GM19452 (cell line): ENCODE measurements at regions not wholly inside any gene's neighbourhood (a gene's known extent, or its start where the extent isn't known, plus 50 kb on each side); places are given as distances from the start of the nearest gene placed in this dataset.
"Not testable (repeated sequence)": the region's sequence is repeated elsewhere in the genome, so short reads cannot be mapped to it uniquely, and the experiment has no call there.

Source experiments
- ATAC-seq: cut with Tn5 transposase; IDR thresholded peaks from one replicate; pipeline ENCODE4 v1.9.1; 2021; ENCODE audit not compliant: unreplicated experiment

- no peak for ATAC-seq
Observed at GRCh38 chr6:97347111-97347510, 64.1 kb upstream of the MMS22L start.

- no peak for ATAC-seq
Observed at GRCh38 chr6:97361286-97361685, 78.3 kb upstream of the MMS22L start.

- ATAC-seq, result no peak
Observed at GRCh38 chr6:97364327-97364726, 81.3 kb upstream of the MMS22L start.

GRCh38 chr6:97382071-97382470, 99.1 kb upstream of the MMS22L start:
- not testable (repeated sequence) for ATAC-seq

- no peak for ATAC-seq
Observed at GRCh38 chr6:97392735-97393134, 109.7 kb upstream of the MMS22L start.

GRCh38 chr6:97394160-97394748, 111.2 kb upstream of the MMS22L start:
- ATAC-seq, result peak; percentile 91

- ATAC-seq, result no peak
Observed at GRCh38 chr6:97396880-97397279, 113.9 kb upstream of the MMS22L start.

GRCh38 chr6:97399208-97399607, 116.2 kb upstream of the MMS22L start:
- no peak for ATAC-seq

GRCh38 chr6:97401533-97401932, 118.5 kb upstream of the MMS22L start:
- ATAC-seq, result no peak

- no peak for ATAC-seq
Observed at GRCh38 chr6:97405818-97406409, 122.9 kb upstream of the MMS22L start.

- no peak for ATAC-seq
Observed at GRCh38 chr6:97406633-97407032, 123.6 kb upstream of the MMS22L start.

GRCh38 chr6:97411610-97412009, 128.6 kb upstream of the MMS22L start:
- ATAC-seq, result no peak

- no peak for ATAC-seq
Observed at GRCh38 chr6:97412511-97412910, 129.5 kb upstream of the MMS22L start.

- no peak for ATAC-seq
Observed at GRCh38 chr6:97422171-97422570, 139.2 kb upstream of the MMS22L start.

- ATAC-seq, result peak; percentile 46
Observed at GRCh38 chr6:97423190-97423589, 140.2 kb upstream of the MMS22L start.

- peak; percentile 96 for ATAC-seq
Observed at GRCh38 chr6:97427648-97428047, 144.6 kb upstream of the MMS22L start.

GRCh38 chr6:97437087-97437486, 154.1 kb upstream of the MMS22L start:
- no peak for ATAC-seq

GRCh38 chr6:97438011-97438671, 155.1 kb upstream of the MMS22L start:
- peak; percentile 58 for ATAC-seq

- no peak for ATAC-seq
Observed at GRCh38 chr6:97440590-97441176, 157.7 kb upstream of the MMS22L start.

GRCh38 chr6:97443408-97444080, 160.5 kb upstream of the MMS22L start:
- ATAC-seq, result no peak

- ATAC-seq, result no peak
Observed at GRCh38 chr6:97445407-97445806, 162.4 kb upstream of the MMS22L start.
